H1 (cell line): ENCODE measurements at regions not wholly inside any gene's neighbourhood (a gene's known extent, or its start where the extent isn't known, plus 50 kb on each side); places are given as distances from the start of the nearest gene placed in this dataset.

ENCODE experiments used
- BACH1 ChIP-seq: IDR thresholded peaks from 2 replicates; pipeline ENCODE4 v1.6.1; 2012; ENCODE audit warnings: low read length, improper control_type of control experiment
- CBX5 ChIP-seq: fragments of 300-800, 300-1000 bp; sonication (generic); IDR thresholded peaks from 2 replicates; pipeline ENCODE4 v1.7.1; 2016; ENCODE audit warnings: antibody characterized with exemption, low read length, low read depth
- CTBP2 ChIP-seq: IDR thresholded peaks from 2 replicates; pipeline ENCODE4 v1.7.0; 2011; ENCODE audit warnings: borderline replicate concordance, mild to moderate bottlenecking, moderate library complexity, mixed read lengths, low read length; ENCODE audit not compliant: insufficient read depth, insufficient read length
- EP300 ChIP-seq, 2 experiments: IDR thresholded peaks; 1 replicate in 1 of 2; 2 replicates in 1 of 2; pipeline ENCODE4 v1.6.1; 2011 to 2012; ENCODE audit warnings: low read depth in 2 of 2, low read length in 2 of 2, mild to moderate bottlenecking in 2 of 2, borderline replicate concordance in 1 of 2, inconsistent platforms in 1 of 2, moderate library complexity in 1 of 2
- MAFK ChIP-seq: IDR thresholded peaks from 2 replicates; pipeline ENCODE4 v1.6.1; 2012; ENCODE audit warnings: low read depth, mild to moderate bottlenecking, improper control_type of control experiment, low read length
- NANOG ChIP-seq: IDR thresholded peaks from 2 replicates; pipeline ENCODE4 v1.6.1; 2011; ENCODE audit warnings: low read length, low read depth, mild to moderate bottlenecking, inconsistent platforms; ENCODE audit not compliant: insufficient read depth, poor library complexity, severe bottlenecking
- TF ChIP-seq, protein P1 (sequence below): fragments of 300-600 bp; sonication (generic); IDR thresholded peaks from 2 replicates; pipeline ENCODE4 v1.7.1; 2012; ENCODE audit warnings: low read length, moderate library complexity, mild to moderate bottlenecking, inconsistent platforms; ENCODE audit not compliant: insufficient replicate concordance
- TF ChIP-seq, protein P2 (sequence below), 3 experiments: IDR thresholded peaks; 1 replicate in 2 of 3; 2 replicates in 1 of 3; pipeline versions ENCODE4 v1.5.1 to v1.6.1; 2011; ENCODE audit warnings: low read length in 3 of 3, mild to moderate bottlenecking in 3 of 3, inconsistent platforms in 2 of 3, low read depth in 1 of 3, moderate library complexity in 1 of 3; ENCODE audit not compliant: insufficient read depth in 1 of 3; ENCODE audit errors: control extremely low read depth in 1 of 3

DNA sequence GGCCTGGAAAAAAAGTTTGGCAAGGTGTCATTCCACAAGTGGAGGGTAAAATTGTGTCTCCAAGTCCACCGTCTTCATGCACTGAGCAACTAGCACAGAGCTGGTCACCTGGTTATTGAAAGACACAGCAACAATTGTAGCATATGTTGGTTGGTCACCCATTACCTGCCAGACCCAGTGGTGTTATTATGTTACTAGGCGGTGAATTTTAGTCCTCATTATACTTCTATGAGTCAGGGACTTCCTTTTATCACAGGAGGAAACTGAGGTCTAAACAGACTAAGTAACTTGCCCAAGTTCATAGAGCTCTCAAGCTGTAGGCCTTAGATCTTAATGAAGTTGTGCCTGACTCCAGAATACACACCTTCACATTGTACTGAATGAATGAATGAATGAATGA lies 94.9 kb upstream of the VANGL1 start (continued):
- TF ChIP-seq, protein P1, sequence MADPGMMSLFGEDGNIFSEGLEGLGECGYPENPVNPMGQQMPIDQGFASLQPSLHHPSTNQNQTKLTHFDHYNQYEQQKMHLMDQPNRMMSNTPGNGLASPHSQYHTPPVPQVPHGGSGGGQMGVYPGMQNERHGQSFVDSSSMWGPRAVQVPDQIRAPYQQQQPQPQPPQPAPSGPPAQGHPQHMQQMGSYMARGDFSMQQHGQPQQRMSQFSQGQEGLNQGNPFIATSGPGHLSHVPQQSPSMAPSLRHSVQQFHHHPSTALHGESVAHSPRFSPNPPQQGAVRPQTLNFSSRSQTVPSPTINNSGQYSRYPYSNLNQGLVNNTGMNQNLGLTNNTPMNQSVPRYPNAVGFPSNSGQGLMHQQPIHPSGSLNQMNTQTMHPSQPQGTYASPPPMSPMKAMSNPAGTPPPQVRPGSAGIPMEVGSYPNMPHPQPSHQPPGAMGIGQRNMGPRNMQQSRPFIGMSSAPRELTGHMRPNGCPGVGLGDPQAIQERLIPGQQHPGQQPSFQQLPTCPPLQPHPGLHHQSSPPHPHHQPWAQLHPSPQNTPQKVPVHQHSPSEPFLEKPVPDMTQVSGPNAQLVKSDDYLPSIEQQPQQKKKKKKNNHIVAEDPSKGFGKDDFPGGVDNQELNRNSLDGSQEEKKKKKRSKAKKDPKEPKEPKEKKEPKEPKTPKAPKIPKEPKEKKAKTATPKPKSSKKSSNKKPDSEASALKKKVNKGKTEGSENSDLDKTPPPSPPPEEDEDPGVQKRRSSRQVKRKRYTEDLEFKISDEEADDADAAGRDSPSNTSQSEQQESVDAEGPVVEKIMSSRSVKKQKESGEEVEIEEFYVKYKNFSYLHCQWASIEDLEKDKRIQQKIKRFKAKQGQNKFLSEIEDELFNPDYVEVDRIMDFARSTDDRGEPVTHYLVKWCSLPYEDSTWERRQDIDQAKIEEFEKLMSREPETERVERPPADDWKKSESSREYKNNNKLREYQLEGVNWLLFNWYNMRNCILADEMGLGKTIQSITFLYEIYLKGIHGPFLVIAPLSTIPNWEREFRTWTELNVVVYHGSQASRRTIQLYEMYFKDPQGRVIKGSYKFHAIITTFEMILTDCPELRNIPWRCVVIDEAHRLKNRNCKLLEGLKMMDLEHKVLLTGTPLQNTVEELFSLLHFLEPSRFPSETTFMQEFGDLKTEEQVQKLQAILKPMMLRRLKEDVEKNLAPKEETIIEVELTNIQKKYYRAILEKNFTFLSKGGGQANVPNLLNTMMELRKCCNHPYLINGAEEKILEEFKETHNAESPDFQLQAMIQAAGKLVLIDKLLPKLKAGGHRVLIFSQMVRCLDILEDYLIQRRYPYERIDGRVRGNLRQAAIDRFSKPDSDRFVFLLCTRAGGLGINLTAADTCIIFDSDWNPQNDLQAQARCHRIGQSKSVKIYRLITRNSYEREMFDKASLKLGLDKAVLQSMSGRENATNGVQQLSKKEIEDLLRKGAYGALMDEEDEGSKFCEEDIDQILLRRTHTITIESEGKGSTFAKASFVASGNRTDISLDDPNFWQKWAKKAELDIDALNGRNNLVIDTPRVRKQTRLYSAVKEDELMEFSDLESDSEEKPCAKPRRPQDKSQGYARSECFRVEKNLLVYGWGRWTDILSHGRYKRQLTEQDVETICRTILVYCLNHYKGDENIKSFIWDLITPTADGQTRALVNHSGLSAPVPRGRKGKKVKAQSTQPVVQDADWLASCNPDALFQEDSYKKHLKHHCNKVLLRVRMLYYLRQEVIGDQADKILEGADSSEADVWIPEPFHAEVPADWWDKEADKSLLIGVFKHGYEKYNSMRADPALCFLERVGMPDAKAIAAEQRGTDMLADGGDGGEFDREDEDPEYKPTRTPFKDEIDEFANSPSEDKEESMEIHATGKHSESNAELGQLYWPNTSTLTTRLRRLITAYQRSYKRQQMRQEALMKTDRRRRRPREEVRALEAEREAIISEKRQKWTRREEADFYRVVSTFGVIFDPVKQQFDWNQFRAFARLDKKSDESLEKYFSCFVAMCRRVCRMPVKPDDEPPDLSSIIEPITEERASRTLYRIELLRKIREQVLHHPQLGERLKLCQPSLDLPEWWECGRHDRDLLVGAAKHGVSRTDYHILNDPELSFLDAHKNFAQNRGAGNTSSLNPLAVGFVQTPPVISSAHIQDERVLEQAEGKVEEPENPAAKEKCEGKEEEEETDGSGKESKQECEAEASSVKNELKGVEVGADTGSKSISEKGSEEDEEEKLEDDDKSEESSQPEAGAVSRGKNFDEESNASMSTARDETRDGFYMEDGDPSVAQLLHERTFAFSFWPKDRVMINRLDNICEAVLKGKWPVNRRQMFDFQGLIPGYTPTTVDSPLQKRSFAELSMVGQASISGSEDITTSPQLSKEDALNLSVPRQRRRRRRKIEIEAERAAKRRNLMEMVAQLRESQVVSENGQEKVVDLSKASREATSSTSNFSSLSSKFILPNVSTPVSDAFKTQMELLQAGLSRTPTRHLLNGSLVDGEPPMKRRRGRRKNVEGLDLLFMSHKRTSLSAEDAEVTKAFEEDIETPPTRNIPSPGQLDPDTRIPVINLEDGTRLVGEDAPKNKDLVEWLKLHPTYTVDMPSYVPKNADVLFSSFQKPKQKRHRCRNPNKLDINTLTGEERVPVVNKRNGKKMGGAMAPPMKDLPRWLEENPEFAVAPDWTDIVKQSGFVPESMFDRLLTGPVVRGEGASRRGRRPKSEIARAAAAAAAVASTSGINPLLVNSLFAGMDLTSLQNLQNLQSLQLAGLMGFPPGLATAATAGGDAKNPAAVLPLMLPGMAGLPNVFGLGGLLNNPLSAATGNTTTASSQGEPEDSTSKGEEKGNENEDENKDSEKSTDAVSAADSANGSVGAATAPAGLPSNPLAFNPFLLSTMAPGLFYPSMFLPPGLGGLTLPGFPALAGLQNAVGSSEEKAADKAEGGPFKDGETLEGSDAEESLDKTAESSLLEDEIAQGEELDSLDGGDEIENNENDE: no peak
- TF ChIP-seq BACH1 (no peak), MAFK (no peak), CTBP2 (no peak), NANOG (no peak), CBX5 (no peak), EP300 (IDR thresholded peaks at IDR 0.05; ENCODE audit: borderline replicate concordance in 1 of 2, low read depth in 2 of 2, low read length in 2 of 2) (no peak)
- TF ChIP-seq, protein P2, sequence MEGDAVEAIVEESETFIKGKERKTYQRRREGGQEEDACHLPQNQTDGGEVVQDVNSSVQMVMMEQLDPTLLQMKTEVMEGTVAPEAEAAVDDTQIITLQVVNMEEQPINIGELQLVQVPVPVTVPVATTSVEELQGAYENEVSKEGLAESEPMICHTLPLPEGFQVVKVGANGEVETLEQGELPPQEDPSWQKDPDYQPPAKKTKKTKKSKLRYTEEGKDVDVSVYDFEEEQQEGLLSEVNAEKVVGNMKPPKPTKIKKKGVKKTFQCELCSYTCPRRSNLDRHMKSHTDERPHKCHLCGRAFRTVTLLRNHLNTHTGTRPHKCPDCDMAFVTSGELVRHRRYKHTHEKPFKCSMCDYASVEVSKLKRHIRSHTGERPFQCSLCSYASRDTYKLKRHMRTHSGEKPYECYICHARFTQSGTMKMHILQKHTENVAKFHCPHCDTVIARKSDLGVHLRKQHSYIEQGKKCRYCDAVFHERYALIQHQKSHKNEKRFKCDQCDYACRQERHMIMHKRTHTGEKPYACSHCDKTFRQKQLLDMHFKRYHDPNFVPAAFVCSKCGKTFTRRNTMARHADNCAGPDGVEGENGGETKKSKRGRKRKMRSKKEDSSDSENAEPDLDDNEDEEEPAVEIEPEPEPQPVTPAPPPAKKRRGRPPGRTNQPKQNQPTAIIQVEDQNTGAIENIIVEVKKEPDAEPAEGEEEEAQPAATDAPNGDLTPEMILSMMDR (IDR thresholded peaks at IDR 0.05; ENCODE audit: control extremely low read depth in 1 of 3, insufficient read depth in 1 of 3, low read depth in 1 of 3, low read length in 3 of 3): no peak
